SK-N-SH treated with all-trans-retinoic acid at 6 μM for 48 hours (cell line): ENCODE measurements at regions not wholly inside any gene's neighbourhood (a gene's known extent, or its start where the extent isn't known, plus 50 kb on each side); places are given as distances from the start of the nearest gene placed in this dataset.
"Not testable (repeated sequence)": the region's sequence is repeated elsewhere in the genome, so short reads cannot be mapped to it uniquely, and the experiment has no call there.

Experiments used
- ATAC-seq: fragments of 200-7000 bp; cut with Tn5 transposase; 3 replicates; pipeline ENCODE4 v1.9.1; 2020; ENCODE audit warnings: mild to moderate bottlenecking, moderate library complexity
- ARNTL ChIP-seq: fragments of 450-650 bp; formaldehyde crosslinking; IDR thresholded peaks from 2 replicates; pipeline ENCODE4 v1.5.0; 2020; ENCODE audit warnings: low read depth, mild to moderate bottlenecking, moderate library complexity, borderline replicate concordance
- BACH2 ChIP-seq: fragments of 250-450 bp; sonication (Bioruptor Pico); IDR thresholded peaks from 2 replicates; pipeline ENCODE4 v1.9.0; 2021; ENCODE audit warnings: mild to moderate bottlenecking, borderline replicate concordance
- CSDC2 ChIP-seq: fragments of 250-450 bp; sonication (Bioruptor Pico); IDR thresholded peaks from 2 replicates; pipeline ENCODE4 v1.5.0; 2020; ENCODE audit warnings: mild to moderate bottlenecking, moderate library complexity
- ESRRG ChIP-seq: fragments of 250-450 bp; sonication (Bioruptor Pico); IDR thresholded peaks from 2 replicates; pipeline ENCODE4 v1.6.1; 2021; ENCODE audit warnings: mild to moderate bottlenecking
- GLIS3 ChIP-seq: fragments of 250-450 bp; sonication (Bioruptor Pico); IDR thresholded peaks from 2 replicates; pipeline ENCODE4 v1.5.0; 2020; ENCODE audit warnings: mild to moderate bottlenecking, moderate library complexity
- ISL1 ChIP-seq: fragments of 250-450 bp; sonication (Bioruptor Pico); IDR thresholded peaks from 2 replicates; pipeline ENCODE4 v2.1.2; 2022; ENCODE audit warnings: mild to moderate bottlenecking, moderate library complexity
- OSR1 ChIP-seq: fragments of 250-450 bp; sonication (Bioruptor Pico); IDR thresholded peaks from 2 replicates; pipeline ENCODE4 v1.8.0; 2022; ENCODE audit warnings: moderate library complexity, mild to moderate bottlenecking, inconsistent platforms
- PPARA ChIP-seq: fragments of 250-450 bp; sonication (Bioruptor Pico); IDR thresholded peaks from 2 replicates; pipeline ENCODE4 v1.5.0; 2020; ENCODE audit warnings: mild to moderate bottlenecking, borderline replicate concordance
- RARB ChIP-seq: fragments of 250-450 bp; sonication (Bioruptor Pico); IDR thresholded peaks from 2 replicates; pipeline ENCODE4 v1.8.0; 2021; ENCODE audit warnings: mild to moderate bottlenecking, moderate library complexity
- SNAI2 ChIP-seq: fragments of 250-450 bp; sonication (Bioruptor Pico); IDR thresholded peaks from 2 replicates; pipeline ENCODE4 v1.5.0; 2020; ENCODE audit warnings: mild to moderate bottlenecking, moderate library complexity
- TCF4 ChIP-seq: fragments of 250-450 bp; sonication (Bioruptor Pico); IDR thresholded peaks from 2 replicates; pipeline ENCODE4 v1.8.0; 2021; ENCODE audit warnings: mild to moderate bottlenecking, moderate library complexity, borderline replicate concordance
- ZFP3 ChIP-seq: fragments of 250-450 bp; sonication (Bioruptor Pico); IDR thresholded peaks from 2 replicates; pipeline ENCODE4 v1.5.0; 2020; ENCODE audit warnings: mild to moderate bottlenecking, moderate library complexity
- ZFP30 ChIP-seq: fragments of 450-650 bp; formaldehyde crosslinking; IDR thresholded peaks from 2 replicates; pipeline ENCODE4 v1.5.0; 2022; ENCODE audit warnings: mild to moderate bottlenecking, moderate library complexity
- ZNF565 ChIP-seq: fragments of 450-650 bp; formaldehyde crosslinking; conservative IDR thresholded peaks from 2 replicates; pipeline ENCODE4 v1.5.0; 2020; ENCODE audit warnings: low read depth, mild to moderate bottlenecking, moderate library complexity
- ZNF70 ChIP-seq: fragments of 450-650 bp; formaldehyde crosslinking; IDR thresholded peaks from 2 replicates; pipeline ENCODE4 v1.5.0; 2020; ENCODE audit warnings: mild to moderate bottlenecking, moderate library complexity
- ZNF8 ChIP-seq: fragments of 450-650 bp; formaldehyde crosslinking; IDR thresholded peaks from 2 replicates; pipeline ENCODE4 v1.5.0; 2020; ENCODE audit warnings: mild to moderate bottlenecking, moderate library complexity
- TF ChIP-seq, protein P1 (sequence below): fragments of 250-450 bp; sonication (Bioruptor Pico); IDR thresholded peaks from 2 replicates; pipeline ENCODE4 v1.8.0; 2020; ENCODE audit warnings: mild to moderate bottlenecking, moderate library complexity, borderline replicate concordance
- TF ChIP-seq, protein P2 (sequence below): fragments of 250-450 bp; sonication (Bioruptor Pico); IDR thresholded peaks from 2 replicates; pipeline ENCODE4 v1.5.1; 2021; ENCODE audit warnings: mild to moderate bottlenecking, moderate library complexity
- TF ChIP-seq, protein P3 (sequence below): fragments of 250-450 bp; sonication (Bioruptor Pico); IDR thresholded peaks from 2 replicates; pipeline ENCODE4 v1.5.1; 2020; ENCODE audit warnings: low read depth, mild to moderate bottlenecking, moderate library complexity

DNA sequence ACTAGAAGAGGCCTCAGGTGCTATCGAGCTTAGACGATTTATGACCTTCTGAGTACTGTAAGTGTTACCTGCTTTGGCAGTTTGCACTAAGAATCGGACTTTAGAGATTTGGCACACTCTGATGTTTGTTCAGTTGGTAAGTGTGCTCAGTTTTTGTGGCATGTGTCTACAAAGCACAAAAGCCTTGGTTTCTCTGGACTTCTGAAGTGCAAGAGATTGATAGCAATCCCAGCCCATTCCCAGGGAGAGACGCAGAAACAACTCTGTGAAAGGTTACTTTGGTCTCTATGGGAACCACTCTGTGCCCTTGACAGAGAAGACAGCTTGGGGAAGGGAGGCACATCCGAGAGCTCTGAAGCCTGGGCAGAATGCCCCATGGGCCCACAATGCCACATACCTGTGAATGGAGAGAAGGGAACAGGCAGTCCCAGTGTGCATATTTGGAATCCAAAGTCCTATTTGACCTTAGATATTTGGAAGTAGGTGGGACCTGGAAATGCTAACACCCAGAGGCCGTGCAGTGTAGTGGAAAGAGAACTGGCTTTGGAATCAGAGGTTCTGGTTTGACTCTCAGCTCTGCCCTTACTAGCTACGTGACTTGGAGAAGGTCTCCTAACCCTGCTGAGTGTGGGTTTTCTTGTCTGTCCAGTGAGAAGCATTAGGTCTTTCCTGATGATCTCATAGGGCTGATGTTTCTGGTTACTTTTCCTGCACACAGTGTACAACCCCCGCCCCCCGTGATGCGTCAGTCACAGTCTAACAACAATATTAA is 194.3 kb upstream of the VLDLR start (continued):
- TF ChIP-seq, protein P1, sequence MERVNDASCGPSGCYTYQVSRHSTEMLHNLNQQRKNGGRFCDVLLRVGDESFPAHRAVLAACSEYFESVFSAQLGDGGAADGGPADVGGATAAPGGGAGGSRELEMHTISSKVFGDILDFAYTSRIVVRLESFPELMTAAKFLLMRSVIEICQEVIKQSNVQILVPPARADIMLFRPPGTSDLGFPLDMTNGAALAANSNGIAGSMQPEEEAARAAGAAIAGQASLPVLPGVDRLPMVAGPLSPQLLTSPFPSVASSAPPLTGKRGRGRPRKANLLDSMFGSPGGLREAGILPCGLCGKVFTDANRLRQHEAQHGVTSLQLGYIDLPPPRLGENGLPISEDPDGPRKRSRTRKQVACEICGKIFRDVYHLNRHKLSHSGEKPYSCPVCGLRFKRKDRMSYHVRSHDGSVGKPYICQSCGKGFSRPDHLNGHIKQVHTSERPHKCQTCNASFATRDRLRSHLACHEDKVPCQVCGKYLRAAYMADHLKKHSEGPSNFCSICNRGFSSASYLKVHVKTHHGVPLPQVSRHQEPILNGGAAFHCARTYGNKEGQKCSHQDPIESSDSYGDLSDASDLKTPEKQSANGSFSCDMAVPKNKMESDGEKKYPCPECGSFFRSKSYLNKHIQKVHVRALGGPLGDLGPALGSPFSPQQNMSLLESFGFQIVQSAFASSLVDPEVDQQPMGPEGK (CRISPR knock-in tag): no peak
- TF ChIP-seq GLIS3 (no peak), ESRRG (no peak)

DNA sequence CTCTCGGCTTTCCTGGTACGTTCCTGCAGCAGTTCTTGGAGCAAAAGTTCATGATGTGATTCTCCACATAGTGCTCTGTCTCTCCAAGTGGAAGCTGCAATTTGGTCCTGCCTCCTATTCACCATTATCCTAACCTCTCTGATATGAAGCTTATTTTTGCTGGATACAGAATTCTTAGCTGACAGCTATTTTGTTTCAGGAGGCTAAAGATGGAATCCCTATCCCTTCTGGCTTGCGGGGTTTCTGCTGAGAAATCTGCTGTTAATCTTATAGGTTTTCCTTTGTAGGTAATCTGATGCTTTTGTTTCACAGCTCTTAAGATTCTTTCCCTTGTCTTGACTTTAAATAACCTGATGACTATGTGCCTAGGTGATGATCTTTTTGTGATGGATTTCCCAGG is 181.6 kb upstream of the VLDLR start:
- ATAC-seq: no peak
- no peak for TF ChIP-seq ZNF70
- TF ChIP-seq ARNTL (CRISPR knock-in tag): no peak
- TF ChIP-seq, protein P2, sequence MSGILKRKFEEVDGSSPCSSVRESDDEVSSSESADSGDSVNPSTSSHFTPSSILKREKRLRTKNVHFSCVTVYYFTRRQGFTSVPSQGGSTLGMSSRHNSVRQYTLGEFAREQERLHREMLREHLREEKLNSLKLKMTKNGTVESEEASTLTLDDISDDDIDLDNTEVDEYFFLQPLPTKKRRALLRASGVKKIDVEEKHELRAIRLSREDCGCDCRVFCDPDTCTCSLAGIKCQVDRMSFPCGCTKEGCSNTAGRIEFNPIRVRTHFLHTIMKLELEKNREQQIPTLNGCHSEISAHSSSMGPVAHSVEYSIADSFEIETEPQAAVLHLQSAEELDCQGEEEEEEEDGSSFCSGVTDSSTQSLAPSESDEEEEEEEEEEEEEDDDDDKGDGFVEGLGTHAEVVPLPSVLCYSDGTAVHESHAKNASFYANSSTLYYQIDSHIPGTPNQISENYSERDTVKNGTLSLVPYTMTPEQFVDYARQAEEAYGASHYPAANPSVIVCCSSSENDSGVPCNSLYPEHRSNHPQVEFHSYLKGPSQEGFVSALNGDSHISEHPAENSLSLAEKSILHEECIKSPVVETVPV (CRISPR knock-in tag): no peak
- TF ChIP-seq TCF4 (CRISPR knock-in tag): no peak
- TF ChIP-seq RARB (CRISPR knock-in tag): no peak
- TF ChIP-seq, protein P1 (CRISPR knock-in tag): no peak
- TF ChIP-seq OSR1: no peak
- TF ChIP-seq ZFP30: no peak
- TF ChIP-seq ZNF8 (CRISPR knock-in tag): no peak
- TF ChIP-seq, protein P3, sequence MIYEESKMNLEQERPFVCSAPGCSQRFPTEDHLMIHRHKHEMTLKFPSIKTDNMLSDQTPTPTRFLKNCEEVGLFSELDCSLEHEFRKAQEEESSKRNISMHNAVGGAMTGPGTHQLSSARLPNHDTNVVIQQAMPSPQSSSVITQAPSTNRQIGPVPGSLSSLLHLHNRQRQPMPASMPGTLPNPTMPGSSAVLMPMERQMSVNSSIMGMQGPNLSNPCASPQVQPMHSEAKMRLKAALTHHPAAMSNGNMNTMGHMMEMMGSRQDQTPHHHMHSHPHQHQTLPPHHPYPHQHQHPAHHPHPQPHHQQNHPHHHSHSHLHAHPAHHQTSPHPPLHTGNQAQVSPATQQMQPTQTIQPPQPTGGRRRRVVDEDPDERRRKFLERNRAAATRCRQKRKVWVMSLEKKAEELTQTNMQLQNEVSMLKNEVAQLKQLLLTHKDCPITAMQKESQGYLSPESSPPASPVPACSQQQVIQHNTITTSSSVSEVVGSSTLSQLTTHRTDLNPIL (CRISPR knock-in tag): no peak
- TF ChIP-seq CSDC2 (CRISPR knock-in tag): no peak
- no peak for TF ChIP-seq ISL1
- no peak for TF ChIP-seq ZNF565 (CRISPR knock-in tag)

DNA sequence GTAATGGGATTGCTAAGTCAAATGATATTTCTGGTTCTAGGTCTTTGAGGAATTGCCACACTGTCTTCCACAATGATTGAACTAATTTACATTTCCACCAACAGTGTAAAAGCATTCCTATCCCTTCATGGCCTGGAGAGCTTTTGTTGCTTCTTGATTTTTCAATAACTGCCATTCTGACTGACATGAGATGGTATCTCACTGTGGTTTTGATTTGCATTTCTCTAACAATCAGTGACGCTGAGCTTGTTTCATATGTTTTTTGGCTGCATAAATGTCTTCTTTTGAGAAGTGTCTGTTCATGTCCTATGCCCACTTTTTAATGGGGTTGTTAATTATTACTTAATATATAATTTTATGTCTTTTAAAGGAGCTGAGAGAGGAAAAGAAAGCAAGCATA is 177.7 kb upstream of the VLDLR start:
- ATAC-seq: not testable (repeated sequence)

DNA sequence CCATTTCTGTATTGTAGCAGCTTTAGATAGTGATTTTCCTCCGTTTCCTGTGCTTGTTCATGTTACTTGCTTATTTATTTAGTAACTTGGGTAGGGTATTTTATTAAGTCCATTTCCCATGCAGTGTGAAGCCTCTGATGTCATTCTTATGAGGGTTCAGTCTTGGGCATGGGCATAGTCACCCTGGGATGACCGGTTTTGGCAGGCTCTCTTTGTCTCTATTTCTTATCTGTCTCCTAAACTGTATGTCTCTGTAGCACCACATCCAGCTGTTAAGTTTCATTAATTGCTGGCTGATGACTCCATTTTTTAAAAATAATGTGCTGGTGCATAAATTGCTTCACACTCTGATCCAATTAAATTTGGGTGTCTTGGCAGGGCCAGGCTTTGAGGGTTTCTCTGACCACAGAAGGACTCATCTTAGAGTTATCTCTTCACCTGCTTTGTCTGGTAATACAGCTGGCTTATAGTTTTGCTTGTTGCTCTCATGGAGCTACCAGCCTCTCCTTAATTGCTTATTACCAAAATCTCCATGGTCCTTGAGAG is 173.3 kb upstream of the VLDLR start:
- TF ChIP-seq ZFP30 (no peak), SNAI2 (CRISPR knock-in tag) (no peak), ZNF70 (no peak), ARNTL (CRISPR knock-in tag) (no peak), GLIS3 (no peak), BACH2 (CRISPR knock-in tag) (no peak), ZNF8 (CRISPR knock-in tag) (no peak), OSR1 (no peak), CSDC2 (CRISPR knock-in tag) (no peak)
- TF ChIP-seq, protein P1 (CRISPR knock-in tag): no peak
- no peak for ATAC-seq

DNA sequence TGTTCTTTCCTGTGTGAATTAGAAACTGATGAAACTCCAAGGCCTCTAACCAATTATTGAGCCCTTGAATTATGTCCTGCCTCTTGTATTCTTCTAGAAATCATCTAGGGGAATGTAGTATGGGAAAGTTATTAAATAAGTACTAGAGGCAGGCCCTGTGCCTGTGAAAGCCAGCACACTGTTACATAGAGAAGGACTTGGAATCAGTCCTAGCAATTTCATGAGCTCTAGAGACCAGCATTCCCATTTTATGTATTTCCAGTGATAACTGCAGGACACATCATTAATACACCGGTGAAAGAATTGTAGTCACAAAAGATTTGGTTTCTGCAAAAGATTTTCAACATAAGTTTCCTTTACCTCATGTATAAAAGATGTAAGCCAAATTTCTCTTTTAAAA is 168.5 kb upstream of the VLDLR start:
- no peak for ATAC-seq
- no peak for TF ChIP-seq ZNF565 (CRISPR knock-in tag)
- TF ChIP-seq, protein P3 (CRISPR knock-in tag): no peak
- no peak for TF ChIP-seq TCF4 (CRISPR knock-in tag)
- no peak for TF ChIP-seq ZFP3 (CRISPR knock-in tag)
- no peak for TF ChIP-seq PPARA
